ENCODE measurements at regions not wholly inside any gene's neighbourhood (a gene's known extent, or its start where the extent isn't known, plus 50 kb on each side); places are given as distances from the start of the nearest gene placed in this dataset.

GRCh38 chr2:4024605-4025004 lies 321.2 kb downstream of the DCDC2C start:
- TF ChIP-seq CTCF (IDR thresholded peaks at IDR 0.05) (no peak), POLR2A (IDR thresholded peaks at IDR 0.05) (no peak)

All from lower leg skin (tissue), 3 donors.